ENCODE measurements at regions not wholly inside any gene's neighbourhood (a gene's known extent, or its start where the extent isn't known, plus 50 kb on each side); places are given as distances from the start of the nearest gene placed in this dataset.

DNA sequence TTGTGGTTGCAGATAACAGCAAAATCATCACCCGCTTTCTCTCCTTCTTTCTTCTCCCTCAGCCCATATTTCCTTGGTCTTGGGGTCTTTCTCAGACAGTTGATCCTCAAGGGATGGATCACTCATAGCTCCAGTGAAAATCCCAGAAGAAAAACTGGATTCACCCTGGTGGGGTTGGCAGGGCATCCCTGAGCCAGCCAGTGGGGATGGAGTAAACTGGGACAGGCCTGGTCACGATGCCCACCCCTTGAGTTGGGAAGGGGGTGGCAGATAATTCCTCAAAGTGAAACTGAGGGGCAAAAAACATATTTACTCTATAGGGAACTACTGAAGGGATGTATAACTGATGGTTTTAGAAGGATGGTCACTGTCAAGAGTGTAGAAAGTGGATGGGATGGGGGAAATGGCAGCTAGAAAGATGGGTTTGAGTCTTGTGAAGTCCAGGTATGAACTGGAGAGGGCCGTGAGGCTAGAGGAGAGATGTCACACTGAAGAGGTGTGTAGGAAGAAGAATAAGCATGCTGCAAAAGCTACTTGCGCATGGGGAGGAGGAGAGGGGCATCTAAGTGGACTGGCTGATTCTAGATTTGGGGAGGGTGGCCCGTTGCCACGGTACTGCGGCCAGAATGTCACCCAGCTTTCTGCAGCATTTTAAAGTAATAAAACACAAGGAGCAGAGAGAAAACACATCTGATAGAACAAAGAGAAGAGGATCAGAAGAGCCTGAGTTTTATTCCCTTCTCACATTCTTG lies 162.8 kb downstream of the PJA2 start:
- Mint-ChIP-seq H3K27me3 (no peaks in the 10 kb centered on the region), H3K9me3 (peaks cover 12 to 15% of the 10 kb centered on the region in 2 donors), H3K4me1 (peaks cover 6 to 9% of the 10 kb centered on the region in 2 donors), H3K27ac (no peak overlapping the region), H3K36me3 (peaks cover 10 to 17% of the 10 kb centered on the region in 2 donors), H3K4me3 (no peak overlapping the region)
- DNase-seq (no peak), ATAC-seq (replicated peaks) (no peak)
